ENCODE measurements at regions not wholly inside any gene's neighbourhood (a gene's known extent, or its start where the extent isn't known, plus 50 kb on each side); places are given as distances from the start of the nearest gene placed in this dataset.

DNA sequence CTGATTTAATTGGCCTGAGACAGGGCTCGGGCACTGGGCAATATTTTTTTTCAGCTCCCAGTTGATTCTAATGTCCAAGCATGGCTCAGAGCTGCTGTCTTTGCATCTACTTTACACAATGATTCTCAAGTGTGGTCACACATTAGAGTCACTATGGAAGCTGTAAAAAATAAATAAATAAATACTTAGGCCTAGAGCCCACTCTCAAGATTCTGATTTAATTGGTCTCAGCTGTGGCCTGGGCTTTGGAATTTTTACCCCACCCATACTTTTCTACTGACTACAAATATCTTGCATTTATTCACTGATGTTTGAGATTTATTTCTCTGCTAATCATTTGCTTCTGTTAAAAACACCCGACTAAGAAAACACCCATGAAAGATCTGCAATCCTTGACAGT, 145.7 kb upstream of the SRD5A2 start (continued):
- TF ChIP-seq, protein P1, sequence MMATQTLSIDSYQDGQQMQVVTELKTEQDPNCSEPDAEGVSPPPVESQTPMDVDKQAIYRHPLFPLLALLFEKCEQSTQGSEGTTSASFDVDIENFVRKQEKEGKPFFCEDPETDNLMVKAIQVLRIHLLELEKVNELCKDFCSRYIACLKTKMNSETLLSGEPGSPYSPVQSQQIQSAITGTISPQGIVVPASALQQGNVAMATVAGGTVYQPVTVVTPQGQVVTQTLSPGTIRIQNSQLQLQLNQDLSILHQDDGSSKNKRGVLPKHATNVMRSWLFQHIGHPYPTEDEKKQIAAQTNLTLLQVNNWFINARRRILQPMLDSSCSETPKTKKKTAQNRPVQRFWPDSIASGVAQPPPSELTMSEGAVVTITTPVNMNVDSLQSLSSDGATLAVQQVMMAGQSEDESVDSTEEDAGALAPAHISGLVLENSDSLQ (IDR thresholded peaks at IDR 0.05) = no peak
- no peak for TF ChIP-seq ZNF622 (IDR thresholded peaks at IDR 0.05)
- no peak for TF ChIP-seq NR2F1 (conservative IDR thresholded peaks at IDR 0.05)
- no peak for TF ChIP-seq JUND (IDR thresholded peaks at IDR 0.05; ENCODE audit: low read depth, low read length)
- no peak for TF ChIP-seq TCF7 (IDR thresholded peaks at IDR 0.05; ENCODE audit: borderline replicate concordance)
- TF ChIP-seq, protein P2, sequence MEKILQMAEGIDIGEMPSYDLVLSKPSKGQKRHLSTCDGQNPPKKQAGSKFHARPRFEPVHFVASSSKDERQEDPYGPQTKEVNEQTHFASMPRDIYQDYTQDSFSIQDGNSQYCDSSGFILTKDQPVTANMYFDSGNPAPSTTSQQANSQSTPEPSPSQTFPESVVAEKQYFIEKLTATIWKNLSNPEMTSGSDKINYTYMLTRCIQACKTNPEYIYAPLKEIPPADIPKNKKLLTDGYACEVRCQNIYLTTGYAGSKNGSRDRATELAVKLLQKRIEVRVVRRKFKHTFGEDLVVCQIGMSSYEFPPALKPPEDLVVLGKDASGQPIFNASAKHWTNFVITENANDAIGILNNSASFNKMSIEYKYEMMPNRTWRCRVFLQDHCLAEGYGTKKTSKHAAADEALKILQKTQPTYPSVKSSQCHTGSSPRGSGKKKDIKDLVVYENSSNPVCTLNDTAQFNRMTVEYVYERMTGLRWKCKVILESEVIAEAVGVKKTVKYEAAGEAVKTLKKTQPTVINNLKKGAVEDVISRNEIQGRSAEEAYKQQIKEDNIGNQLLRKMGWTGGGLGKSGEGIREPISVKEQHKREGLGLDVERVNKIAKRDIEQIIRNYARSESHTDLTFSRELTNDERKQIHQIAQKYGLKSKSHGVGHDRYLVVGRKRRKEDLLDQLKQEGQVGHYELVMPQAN (conservative IDR thresholded peaks at IDR 0.05) = no peak
- no peak for TF ChIP-seq KLF5 (IDR thresholded peaks at IDR 0.05; ENCODE audit: partially characterized antibody)
- TF ChIP-seq, protein P3, sequence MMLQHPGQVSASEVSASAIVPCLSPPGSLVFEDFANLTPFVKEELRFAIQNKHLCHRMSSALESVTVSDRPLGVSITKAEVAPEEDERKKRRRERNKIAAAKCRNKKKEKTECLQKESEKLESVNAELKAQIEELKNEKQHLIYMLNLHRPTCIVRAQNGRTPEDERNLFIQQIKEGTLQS (IDR thresholded peaks at IDR 0.05; ENCODE audit: borderline replicate concordance, extremely low read depth, low read depth, low read length) = no peak
- TF ChIP-seq, protein P4, sequence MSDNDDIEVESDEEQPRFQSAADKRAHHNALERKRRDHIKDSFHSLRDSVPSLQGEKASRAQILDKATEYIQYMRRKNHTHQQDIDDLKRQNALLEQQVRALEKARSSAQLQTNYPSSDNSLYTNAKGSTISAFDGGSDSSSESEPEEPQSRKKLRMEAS (IDR thresholded peaks at IDR 0.05; ENCODE audit: low read depth, low read length) = no peak
- TF ChIP-seq, protein P5, sequence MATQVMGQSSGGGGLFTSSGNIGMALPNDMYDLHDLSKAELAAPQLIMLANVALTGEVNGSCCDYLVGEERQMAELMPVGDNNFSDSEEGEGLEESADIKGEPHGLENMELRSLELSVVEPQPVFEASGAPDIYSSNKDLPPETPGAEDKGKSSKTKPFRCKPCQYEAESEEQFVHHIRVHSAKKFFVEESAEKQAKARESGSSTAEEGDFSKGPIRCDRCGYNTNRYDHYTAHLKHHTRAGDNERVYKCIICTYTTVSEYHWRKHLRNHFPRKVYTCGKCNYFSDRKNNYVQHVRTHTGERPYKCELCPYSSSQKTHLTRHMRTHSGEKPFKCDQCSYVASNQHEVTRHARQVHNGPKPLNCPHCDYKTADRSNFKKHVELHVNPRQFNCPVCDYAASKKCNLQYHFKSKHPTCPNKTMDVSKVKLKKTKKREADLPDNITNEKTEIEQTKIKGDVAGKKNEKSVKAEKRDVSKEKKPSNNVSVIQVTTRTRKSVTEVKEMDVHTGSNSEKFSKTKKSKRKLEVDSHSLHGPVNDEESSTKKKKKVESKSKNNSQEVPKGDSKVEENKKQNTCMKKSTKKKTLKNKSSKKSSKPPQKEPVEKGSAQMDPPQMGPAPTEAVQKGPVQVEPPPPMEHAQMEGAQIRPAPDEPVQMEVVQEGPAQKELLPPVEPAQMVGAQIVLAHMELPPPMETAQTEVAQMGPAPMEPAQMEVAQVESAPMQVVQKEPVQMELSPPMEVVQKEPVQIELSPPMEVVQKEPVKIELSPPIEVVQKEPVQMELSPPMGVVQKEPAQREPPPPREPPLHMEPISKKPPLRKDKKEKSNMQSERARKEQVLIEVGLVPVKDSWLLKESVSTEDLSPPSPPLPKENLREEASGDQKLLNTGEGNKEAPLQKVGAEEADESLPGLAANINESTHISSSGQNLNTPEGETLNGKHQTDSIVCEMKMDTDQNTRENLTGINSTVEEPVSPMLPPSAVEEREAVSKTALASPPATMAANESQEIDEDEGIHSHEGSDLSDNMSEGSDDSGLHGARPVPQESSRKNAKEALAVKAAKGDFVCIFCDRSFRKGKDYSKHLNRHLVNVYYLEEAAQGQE (IDR thresholded peaks at IDR 0.05; ENCODE audit: low read depth, low read length) = no peak
- TF ChIP-seq, protein P6, sequence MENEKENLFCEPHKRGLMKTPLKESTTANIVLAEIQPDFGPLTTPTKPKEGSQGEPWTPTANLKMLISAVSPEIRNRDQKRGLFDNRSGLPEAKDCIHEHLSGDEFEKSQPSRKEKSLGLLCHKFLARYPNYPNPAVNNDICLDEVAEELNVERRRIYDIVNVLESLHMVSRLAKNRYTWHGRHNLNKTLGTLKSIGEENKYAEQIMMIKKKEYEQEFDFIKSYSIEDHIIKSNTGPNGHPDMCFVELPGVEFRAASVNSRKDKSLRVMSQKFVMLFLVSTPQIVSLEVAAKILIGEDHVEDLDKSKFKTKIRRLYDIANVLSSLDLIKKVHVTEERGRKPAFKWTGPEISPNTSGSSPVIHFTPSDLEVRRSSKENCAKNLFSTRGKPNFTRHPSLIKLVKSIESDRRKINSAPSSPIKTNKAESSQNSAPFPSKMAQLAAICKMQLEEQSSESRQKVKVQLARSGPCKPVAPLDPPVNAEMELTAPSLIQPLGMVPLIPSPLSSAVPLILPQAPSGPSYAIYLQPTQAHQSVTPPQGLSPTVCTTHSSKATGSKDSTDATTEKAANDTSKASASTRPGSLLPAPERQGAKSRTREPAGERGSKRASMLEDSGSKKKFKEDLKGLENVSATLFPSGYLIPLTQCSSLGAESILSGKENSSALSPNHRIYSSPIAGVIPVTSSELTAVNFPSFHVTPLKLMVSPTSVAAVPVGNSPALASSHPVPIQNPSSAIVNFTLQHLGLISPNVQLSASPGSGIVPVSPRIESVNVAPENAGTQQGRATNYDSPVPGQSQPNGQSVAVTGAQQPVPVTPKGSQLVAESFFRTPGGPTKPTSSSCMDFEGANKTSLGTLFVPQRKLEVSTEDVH (IDR thresholded peaks at IDR 0.05; ENCODE audit: low read depth, partially characterized antibody) = no peak

All from GM12878 (cell line).